Suprapubic skin (tissue), 4 donors: ENCODE measurements at regions not wholly inside any gene's neighbourhood (a gene's known extent, or its start where the extent isn't known, plus 50 kb on each side); places are given as distances from the start of the nearest gene placed in this dataset.
"Not testable (repeated sequence)": the region's sequence is repeated elsewhere in the genome, so short reads cannot be mapped to it uniquely, and the experiment has no call there.

ENCODE experiments used
- DNase-seq, 2 donors: peaks; one replicate each; pipeline ENCODE4 v3.0.0-alpha.2; 2019; ENCODE audit warnings: low spot score in 2 of 2
- H3K27ac ChIP-seq: fragments of 200-600 bp; sonication (generic); one replicate; pipeline ENCODE4 v1.5.1; 2019
- H3K27me3 ChIP-seq: fragments of 200-600 bp; sonication (generic); one replicate; pipeline ENCODE4 v1.5.1; 2019
- H3K36me3 ChIP-seq: fragments of 200-600 bp; sonication (generic); one replicate; pipeline ENCODE4 v1.5.1; 2019
- H3K4me1 ChIP-seq: fragments of 200-600 bp; sonication (generic); one replicate; pipeline ENCODE4 v1.5.1; 2019
- H3K4me3 ChIP-seq: fragments of 200-600 bp; sonication (generic); one replicate; pipeline ENCODE4 v1.5.1; 2019; ENCODE audit warnings: mild to moderate bottlenecking
- H3K9me3 ChIP-seq: fragments of 200-600 bp; sonication (generic); one replicate; pipeline ENCODE4 v1.5.1; 2019
- EP300 ChIP-seq: sonication (generic); formaldehyde crosslinking; IDR thresholded peaks from one replicate; pipeline ENCODE4 v1.6.1; 2017; ENCODE audit warnings: antibody characterized with exemption
- POLR2A ChIP-seq, 2 donors: fragments of 450-650 bp; IDR thresholded peaks; one replicate each; pipeline ENCODE4 v1.6.1; 2017; ENCODE audit warnings: antibody characterized with exemption in 2 of 2, mild to moderate bottlenecking in 2 of 2, moderate library complexity in 2 of 2
- POLR2AphosphoS5 ChIP-seq, 3 donors: sonication (generic); formaldehyde crosslinking; IDR thresholded peaks; one replicate each; pipeline ENCODE4 v1.6.1; 2017; ENCODE audit warnings: antibody characterized with exemption in 3 of 3
- WGBS: methylation state at CpG from one replicate; pipeline ENCODE4 v1.1.5; 2018; 5-methylcytosine and 5-hydroxymethylcytosine counted together
- TF ChIP-seq, protein P1 (sequence below), 2 donors: fragments of 200-600 bp in 1 of 2; fragments of 450-650 bp in 1 of 2; sonication (generic) in 1 of 2; IDR thresholded peaks; one replicate each; pipeline ENCODE4 v1.5.1; 2016 to 2019; ENCODE audit warnings: antibody characterized with exemption in 2 of 2, mild to moderate bottlenecking in 1 of 2, moderate library complexity in 1 of 2

GRCh38 chr6:128712898-128713297 is 170.0 kb upstream of the LAMA2 start:
- Histone ChIP-seq H3K9me3 (no peaks in the 10 kb centered on the region), H3K27me3 (no peaks in the 10 kb centered on the region), H3K36me3 (no peaks in the 10 kb centered on the region), H3K4me1 (no peaks in the 10 kb centered on the region), H3K4me3 (no peak overlapping the region), H3K27ac (no peak overlapping the region)
- WGBS: 17% methylated on average over 1 of the region's 1 CpG
- no peak for DNase-seq
- TF ChIP-seq POLR2A (IDR thresholded peaks at IDR 0.05) (no peak), POLR2AphosphoS5 (IDR thresholded peaks at IDR 0.05) (no peak), EP300 (no peak)
- TF ChIP-seq, protein P1, sequence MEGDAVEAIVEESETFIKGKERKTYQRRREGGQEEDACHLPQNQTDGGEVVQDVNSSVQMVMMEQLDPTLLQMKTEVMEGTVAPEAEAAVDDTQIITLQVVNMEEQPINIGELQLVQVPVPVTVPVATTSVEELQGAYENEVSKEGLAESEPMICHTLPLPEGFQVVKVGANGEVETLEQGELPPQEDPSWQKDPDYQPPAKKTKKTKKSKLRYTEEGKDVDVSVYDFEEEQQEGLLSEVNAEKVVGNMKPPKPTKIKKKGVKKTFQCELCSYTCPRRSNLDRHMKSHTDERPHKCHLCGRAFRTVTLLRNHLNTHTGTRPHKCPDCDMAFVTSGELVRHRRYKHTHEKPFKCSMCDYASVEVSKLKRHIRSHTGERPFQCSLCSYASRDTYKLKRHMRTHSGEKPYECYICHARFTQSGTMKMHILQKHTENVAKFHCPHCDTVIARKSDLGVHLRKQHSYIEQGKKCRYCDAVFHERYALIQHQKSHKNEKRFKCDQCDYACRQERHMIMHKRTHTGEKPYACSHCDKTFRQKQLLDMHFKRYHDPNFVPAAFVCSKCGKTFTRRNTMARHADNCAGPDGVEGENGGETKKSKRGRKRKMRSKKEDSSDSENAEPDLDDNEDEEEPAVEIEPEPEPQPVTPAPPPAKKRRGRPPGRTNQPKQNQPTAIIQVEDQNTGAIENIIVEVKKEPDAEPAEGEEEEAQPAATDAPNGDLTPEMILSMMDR (IDR thresholded peaks at IDR 0.05): no peak

- Histone ChIP-seq H3K27ac (no peak overlapping the region), H3K4me3 (no peak overlapping the region), H3K27me3 (no peaks in the 10 kb centered on the region), H3K36me3 (no peaks in the 10 kb centered on the region), H3K9me3 (no peaks in the 10 kb centered on the region), H3K4me1 (no peaks in the 10 kb centered on the region)
- no peak for DNase-seq
- WGBS: 89% methylated on average over 3 of the region's 3 CpGs
- TF ChIP-seq, protein P1 (IDR thresholded peaks at IDR 0.05): no peak
- TF ChIP-seq EP300 (no peak), POLR2AphosphoS5 (IDR thresholded peaks at IDR 0.05) (no peak)
Observed at GRCh38 chr6:128711149-128711548, 171.8 kb upstream of the LAMA2 start.

DNA sequence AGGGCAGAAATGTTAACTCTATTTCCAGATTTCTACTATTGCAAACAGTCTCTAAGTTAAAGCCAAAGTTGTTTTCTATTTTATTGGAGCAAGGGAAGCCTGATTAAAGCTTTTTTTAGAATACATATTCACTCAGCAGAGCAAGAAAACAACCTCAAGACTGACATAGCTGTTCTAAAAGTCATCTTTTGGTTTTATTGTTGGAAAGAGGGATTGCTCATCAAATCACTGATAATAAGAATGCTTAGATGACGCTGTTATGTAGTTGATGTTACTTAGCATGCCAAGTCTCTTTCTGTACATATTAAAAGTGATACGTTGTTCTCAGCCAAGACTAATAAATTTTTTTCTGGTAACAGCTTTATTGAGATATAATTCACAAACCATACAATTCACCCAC is 172.6 kb upstream of the LAMA2 start:
- Histone ChIP-seq H3K9me3 (no peaks in the 10 kb centered on the region), H3K27me3 (no peaks in the 10 kb centered on the region), H3K27ac (no peak overlapping the region), H3K4me3 (no peak overlapping the region), H3K4me1 (no peaks in the 10 kb centered on the region), H3K36me3 (no peaks in the 10 kb centered on the region)
- WGBS: 40% methylated on average over 2 of the region's 2 CpGs
- TF ChIP-seq, protein P1 (IDR thresholded peaks at IDR 0.05): no peak
- no peak for TF ChIP-seq EP300
- no peak for TF ChIP-seq POLR2A (IDR thresholded peaks at IDR 0.05)
- no peak for TF ChIP-seq POLR2AphosphoS5 (IDR thresholded peaks at IDR 0.05)
- DNase-seq: no peak

GRCh38 chr6:128704601-128705000 is 178.3 kb upstream of the LAMA2 start:
- H3K27me3 ChIP-seq: no peaks in the 10 kb centered on the region
- no peak overlapping the region for H3K4me3 ChIP-seq
- H3K36me3 ChIP-seq: no peaks in the 10 kb centered on the region
- TF ChIP-seq, protein P1 (IDR thresholded peaks at IDR 0.05): no peak
- TF ChIP-seq POLR2A (IDR thresholded peaks at IDR 0.05) (no peak), EP300 (no peak)
- 87% methylated on average over 4 of the region's 4 CpGs for WGBS
- no peaks in the 10 kb centered on the region for H3K4me1 ChIP-seq
- H3K27ac ChIP-seq: no peak overlapping the region
- DNase-seq: no peak
- H3K9me3 ChIP-seq: no peaks in the 10 kb centered on the region

- H3K27ac ChIP-seq, H3K27me3 ChIP-seq, H3K4me3 ChIP-seq, H3K9me3 ChIP-seq, H3K4me1 ChIP-seq, H3K36me3 ChIP-seq, DNase-seq: not testable (repeated sequence)
- 92% methylated on average over 3 of the region's 3 CpGs for whole genome bisulfite sequencing
Observed at GRCh38 chr6:128703794-128704193, 179.1 kb upstream of the LAMA2 start.
